ENCODE measurements at regions not wholly inside any gene's neighbourhood (a gene's known extent, or its start where the extent isn't known, plus 50 kb on each side); places are given as distances from the start of the nearest gene placed in this dataset.
"Not testable (repeated sequence)": the region's sequence is repeated elsewhere in the genome, so short reads cannot be mapped to it uniquely, and the experiment has no call there.

DNA sequence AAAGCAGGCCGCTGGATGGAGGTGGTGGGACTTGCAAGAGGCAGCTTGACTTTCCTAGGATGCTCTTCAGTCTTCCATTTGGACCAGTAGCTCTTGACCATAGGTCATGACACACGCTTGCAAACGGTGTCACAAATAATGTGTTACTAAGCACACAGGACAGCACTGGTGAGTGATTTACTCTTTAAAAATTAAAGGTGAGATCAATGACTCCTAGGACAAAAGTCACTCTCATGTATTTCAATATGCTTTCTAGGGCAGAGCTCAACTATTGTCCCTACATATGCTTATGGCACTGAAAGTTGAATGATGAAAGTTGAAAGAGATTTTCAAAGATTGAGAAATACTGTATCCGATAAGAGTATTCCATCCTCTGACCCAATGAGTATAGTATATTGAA lies 496.7 kb downstream of the EBF1 start:
- DNase-seq: no peak

DNA sequence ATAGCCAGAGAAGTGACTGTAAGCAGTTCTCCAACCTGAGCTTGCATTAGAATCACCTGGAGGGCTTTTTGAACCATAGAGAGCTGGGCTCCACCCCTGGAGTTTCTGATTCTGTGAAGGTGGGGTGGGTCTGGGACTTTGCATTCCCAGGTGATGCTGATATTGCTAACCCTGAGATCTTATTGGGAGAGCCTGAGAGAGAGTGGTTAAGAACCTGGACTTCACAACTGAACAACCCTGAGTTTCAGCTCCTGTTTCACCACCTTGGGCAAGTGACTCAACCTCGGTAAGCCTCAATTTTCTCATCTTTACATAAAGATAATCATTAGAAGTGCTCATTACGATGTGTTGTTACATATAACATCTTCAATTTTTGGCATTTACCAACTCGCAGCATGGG lies 498.6 kb downstream of the EBF1 start:
- no peak for DNase-seq

DNA sequence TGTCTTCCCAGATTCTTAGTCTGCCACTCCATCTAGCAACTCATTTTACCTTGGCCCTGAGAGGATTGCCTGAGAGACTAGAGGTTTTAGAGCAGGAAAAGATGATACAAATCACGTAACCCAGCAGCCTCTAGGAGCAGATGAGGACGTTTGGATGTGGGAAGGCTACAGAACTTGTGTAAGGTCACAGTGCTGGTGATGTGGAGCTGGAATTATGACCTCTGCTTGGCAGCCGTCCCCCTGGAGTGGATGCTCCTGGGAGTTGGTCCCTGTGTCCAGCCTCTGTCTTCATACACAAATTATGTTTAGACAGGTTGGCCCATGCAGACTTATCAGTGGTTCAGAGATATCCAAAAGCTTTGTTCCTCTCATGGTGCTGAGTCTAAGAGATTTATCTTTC lies 499.0 kb downstream of the EBF1 start:
- no peak for DNase-seq

DNA sequence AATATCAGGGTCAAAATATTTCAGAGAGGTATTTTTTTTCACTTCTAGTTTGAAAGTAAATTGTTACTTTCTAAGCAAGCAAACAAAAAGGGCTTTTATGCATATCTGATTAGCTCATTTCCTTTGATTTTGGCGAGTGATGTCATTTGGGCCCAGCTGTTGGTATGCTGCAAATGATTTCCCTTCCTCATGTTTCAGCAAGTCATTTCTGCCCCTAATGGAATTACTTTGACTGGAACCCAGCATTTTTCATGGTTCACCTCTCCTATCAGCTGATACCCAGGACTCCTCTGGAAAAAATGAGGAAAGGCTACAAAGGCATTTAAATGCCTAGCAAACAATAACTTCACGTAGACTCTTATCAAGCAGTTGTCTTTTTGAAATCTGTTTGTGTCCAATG lies 500.6 kb downstream of the EBF1 start:
- no peak for DNase-seq

DNA sequence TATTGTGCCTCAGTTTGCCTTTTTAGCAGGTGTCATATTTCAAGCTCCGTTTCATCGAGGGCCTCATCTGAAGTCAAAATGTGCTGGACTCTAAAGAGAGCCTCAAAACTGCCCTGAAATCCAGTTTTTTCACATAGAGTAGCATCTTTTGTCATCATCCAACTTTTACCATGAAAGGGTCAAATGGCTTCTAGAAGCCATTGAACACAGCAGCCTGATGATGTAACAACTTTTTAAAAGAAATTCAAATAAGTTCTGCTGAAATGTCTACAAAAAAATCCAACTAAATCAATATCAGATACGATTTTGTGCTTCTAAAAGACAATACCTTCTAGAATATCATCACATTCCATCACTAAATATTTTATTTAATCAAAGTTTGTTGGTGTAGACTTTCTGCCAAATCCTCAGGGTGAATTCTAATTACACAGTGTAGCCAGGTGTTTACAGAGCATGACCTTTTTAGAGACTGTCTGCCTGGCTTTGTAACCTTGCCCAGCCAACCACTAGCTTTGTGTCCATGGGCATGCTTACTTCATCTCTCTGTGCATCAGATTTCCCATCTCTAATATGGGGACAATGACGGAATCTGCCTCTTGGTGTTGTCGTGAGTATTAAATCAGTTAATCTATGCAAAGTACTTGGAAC lies 505.0 kb downstream of the EBF1 start:
- DNase-seq: no peak

DNA sequence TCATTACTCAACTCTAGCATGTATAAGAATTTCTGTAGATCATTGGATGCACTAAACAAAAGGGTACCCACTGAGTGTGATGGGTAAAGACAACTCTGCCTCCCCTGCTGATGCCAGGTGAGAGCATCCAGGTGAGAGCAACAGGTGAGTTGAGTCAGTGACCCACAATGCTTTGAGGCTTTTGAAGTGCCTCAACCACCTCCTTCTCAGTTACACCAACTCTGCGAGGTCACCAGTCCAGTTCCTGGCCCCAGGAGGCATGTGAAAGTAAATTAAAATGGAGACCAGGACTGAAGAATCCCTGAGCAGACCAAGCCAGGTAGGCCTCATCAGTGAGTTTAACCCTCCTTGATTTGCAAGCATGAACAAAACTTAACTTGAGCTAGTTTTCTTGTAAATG lies 505.8 kb downstream of the EBF1 start:
- no peak for DNase-seq

DNA sequence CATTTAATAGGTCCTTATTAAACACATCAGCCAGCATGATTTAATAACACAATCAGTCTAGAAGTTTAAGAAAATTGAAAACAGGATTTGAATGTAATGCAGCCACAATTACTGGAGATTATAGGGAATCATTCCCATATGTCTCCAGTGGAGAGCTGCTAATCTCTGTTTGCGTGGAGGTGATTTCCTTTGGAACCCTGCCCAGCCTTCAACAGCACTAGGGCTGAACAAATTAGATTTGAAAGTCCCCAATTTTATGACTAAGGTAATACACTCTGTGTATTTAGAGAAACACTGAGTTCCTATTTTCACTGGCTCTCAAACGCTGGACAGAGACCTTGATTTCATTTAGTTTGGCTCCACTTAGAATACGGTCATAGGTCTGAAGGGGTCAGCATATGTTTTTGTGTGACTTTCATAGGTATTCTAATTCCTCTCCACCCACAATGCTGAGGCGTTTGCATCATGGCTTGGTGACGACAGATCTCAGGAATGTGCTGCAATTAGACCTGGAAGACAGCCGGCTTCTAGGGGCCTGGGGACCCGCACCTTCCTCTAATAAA lies 508.3 kb downstream of the EBF1 start:
- DNase-seq: no peak

DNA sequence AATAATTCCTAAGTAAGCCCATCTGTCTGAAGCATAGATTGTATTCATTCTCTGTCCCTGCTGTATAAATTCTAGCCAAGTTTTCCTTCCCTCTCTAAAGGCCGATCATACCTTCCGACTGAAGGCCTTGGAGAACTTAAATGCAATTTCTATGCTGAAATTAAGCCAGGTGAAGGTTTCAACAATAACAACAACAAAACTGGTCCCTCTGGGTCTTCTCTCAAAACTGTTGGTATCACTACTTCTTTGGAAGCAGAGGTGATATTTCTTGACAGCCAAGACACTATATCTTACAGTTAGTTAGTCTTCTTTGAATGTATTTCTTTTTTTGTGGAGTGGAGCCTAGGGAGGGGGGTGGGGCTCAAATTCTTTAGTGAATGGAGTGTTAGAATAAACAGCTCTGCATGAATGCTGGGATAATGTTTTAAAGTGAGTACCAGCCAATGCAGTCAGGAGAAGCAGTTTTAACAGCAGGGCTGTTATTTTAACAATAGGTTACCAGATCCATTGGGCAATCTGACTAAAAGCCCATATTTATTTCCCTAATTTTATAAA lies 508.9 kb downstream of the EBF1 start:
- DNase-seq: no peak

DNA sequence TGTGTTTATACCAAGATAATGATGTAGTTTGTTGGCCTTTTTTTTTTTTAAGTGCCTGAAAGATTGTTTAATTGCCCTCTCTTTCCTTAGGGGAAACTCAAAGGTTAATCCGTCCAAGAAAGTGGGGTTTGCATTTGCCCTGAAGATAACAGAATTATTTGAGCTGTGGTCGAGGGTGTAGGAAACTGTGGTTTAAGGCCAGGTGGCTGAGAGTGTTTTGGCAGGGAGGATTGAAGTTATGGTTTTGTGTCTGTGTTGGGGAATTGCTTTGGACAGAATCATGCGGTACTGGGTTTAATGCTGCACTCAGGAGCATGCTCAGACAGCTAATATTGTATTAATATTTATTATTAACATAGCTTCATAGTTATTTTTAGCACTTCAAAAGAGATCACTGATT lies 509.8 kb downstream of the EBF1 start:
- no peak for DNase-seq

DNA sequence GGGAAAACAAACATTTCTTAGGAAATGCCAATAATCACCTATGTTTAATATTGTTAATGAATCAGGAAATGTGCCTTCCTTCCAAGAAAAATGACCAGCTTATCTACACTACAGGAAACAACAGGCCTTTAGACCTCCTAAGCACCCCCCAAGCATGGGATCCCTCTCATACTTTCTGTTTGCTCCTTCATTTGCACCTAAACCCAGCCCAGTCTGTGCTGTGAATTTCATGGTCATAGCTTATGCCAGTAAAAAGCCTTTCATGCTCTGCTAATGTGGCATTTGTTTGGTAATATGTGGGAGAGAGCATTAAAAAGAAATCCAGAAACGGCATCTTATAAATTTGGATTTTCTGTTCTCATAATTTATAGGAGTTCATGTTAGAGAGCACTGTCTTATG lies 511.1 kb downstream of the EBF1 start:
- DNase-seq: no peak

DNA sequence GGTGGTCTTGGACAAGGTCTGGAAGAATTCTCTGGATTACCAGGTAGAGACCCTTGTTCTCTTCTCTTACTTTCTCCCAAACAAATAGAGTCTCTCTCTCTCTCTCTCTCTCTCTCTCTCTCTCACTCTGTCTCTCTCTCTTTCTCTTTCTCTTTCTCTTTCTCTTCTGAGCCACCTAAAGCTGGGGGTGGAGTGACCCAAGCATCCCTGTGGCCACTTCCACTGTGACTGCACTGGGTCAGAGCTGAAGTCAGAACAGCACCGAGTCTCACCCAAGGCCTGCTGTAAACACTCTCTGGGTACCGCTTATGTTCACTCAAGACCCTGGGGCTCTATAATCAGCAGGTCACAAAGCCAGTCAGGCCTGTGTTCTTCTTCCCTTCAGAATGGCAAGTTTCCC lies 513.7 kb downstream of the EBF1 start:
- no peak for DNase-seq

DNA sequence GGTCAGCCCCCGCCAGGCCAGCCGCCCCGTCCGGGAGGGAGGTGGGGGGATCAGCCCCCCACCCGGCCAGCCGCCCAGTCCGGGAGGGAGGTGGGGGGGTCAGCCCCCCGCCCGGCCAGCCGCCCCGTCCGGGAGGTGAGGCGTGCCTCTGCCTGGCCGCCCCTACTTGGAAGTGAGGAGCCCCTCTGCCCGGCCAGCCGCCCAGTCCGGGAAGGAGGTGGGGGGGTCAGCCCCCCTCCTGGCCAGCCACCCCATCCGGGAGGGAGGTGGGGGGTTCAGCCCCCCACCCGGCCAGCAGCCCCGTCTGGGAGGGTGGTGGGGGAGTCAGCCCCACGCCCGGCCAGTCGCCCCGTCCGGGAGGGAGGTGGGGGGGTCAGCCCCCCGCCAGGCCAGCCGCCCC lies 517.0 kb downstream of the EBF1 start:
- not testable (repeated sequence) for DNase-seq

DNA sequence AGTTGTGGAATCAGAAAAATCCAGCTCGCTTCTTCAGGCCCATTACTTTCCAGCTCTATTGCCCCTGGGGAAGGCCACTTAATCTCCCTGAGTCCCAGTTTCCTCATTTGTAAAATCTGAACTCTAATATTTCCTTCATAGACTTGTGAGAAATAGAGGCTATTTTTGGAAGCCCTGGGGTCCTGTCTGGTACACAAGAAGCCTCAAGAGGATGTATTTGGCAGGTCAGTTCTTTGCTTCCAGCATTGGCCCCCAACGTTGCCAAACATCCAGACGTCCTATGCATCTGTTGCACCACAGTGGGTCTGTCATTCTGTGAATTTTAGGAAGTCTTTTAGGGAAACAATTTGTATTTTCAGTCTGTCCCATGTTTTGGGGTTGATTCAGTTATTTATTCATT lies 525.9 kb downstream of the EBF1 start:
- DNase-seq: no peak

DNA sequence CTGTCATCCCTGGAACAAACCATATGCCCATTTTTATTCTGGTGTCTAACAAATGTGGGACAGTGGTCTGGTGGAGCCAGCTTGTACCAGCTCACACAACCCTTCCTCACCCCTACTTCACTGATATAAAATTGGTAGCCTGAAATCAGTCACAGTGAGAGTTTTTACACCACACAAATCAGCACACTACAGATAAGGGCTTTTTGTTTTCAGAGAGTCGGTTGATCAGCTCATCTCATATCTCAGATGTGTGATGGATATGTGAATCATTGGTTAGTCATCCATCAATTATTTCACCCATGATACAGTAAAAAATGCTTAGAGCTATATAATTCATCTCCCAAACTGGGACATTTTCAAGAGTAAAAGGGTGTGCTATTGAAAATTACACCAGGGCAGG lies 529.2 kb downstream of the EBF1 start:
- DNase-seq: no peak

DNA sequence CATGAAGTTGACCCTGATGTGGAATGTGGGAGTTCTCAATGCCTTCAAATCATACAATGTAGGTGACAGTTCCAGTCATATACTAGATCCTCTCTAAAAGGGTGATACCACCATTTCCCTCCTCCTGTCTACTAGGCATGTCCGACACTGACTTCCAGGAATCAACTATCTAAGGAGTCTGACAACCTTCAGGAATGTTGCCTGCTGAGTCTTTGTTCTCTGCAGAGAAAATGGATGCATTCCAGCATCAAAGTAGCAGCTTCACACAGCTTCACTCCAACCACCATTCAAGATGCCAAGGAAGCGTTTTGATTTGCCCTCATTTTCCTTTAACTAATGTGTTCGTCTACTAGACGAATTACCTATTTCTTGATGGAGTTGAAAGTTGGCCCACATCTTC lies 530.2 kb downstream of the EBF1 start:
- DNase-seq: no peak

DNA sequence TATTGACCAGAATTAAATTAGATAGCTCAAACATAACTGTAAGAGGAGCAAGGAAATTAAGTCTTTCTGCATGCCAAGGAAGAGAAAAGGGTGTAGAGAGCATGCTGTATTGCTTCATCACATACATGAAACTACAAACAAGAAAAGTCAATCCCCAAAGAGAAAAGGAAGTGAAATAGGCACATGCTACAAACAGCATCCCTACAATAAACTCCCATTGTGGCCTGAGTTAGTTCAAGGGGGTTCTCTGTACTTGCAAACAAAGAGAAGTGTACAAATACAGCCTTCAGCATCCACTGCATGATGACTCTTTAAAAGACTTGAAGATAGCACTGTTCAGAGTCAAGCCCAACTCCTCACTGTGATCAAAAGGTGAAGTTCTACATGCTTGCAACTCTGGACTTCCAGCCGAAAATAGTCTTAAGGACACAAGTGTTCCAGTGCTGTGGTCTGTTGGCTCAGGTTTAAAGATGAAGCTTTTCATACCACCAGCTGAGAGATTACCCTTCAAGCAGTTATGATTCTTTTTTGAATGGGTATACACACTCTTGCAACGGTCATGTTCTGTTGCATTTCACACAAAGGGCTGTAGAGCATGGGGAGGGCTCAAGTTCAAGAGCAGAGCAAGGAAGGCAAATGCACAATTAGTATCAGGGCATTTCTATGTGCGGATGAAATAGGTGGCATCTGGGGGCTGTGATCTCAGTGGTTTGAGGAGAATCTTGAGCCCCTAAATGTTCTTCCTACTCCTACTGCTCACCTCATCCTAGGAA lies 534.5 kb downstream of the EBF1 start:
- no peak for DNase-seq

DNA sequence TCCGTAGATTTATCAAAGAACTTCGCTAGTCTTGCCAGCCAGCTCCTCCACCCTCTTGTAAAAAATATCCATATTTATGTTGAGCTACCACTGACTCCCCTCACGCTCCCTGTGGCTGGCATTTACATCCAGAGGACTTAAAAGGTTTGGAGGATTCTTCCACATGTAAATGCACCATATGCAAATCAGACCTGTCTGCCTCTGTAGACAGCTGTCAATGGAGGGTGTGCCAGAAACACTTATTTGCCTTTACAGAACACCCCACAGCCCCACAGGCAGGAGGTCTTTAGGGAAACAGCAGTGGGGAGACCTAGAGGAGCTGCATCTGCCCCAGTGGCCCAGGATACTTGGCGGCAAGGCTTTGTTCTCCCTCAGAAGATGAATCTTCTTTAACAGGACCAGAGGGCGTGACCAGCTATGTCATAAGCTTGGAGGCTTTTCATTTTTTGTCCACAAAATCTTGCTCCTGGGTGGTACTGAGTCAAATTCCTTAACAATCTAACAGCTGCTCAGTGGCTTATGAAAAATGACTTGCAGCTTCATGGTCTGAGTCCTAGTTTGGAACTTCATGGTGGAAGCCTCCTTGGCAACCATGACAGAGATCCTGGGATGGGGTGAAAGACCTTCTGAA lies 535.8 kb downstream of the EBF1 start:
- no peak for DNase-seq

DNA sequence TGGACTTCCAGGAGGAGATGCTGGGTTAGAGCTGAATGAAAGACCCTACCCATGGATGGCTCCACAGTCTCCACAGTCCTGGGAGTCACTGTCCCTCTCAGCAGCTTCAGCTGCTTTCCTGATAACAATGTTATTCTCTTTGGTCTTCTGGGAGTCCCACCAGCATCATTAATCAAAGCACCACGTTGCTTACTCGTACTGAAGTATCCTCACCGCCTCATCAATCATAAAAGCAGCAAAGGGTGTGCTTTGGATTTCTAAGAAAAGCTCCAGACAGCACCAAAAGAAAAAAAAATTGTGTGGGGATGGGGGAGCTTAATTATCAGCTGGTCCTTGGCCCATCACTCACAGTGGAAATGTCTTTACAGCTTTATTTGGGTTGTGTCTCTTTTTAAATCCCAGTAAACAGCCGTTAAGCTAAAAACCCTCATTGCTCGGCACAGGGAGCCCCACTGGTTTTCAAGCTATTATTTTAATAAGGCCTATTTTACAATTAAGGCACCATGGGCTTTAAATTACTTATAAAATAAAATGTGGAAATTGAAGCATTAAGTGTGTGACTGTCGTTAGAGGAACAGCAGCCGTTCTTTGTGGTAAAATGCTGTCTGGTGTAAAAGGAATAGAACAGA lies 538.0 kb downstream of the EBF1 start:
- DNase-seq: no peak

DNA sequence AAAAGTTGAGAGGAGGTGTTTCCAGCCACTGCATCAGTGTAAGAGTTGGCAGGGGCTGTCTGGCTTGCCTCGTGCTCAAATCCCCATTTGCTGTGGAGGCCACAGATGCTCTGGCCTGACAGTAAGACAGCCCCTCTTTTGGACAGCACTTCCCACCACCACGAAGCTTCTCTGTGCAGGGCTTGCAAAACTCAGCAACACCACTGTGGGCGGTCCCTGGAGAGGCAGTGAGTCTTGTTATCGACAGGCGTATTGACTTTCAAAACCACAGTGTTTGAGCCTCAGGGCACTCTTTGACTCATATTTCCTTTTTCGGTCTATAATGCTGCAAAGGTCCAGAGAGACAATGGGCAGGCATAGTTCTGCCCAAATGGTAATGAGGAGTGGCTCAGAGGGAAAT lies 539.5 kb downstream of the EBF1 start:
- DNase-seq: peak; percentile 21

DNA sequence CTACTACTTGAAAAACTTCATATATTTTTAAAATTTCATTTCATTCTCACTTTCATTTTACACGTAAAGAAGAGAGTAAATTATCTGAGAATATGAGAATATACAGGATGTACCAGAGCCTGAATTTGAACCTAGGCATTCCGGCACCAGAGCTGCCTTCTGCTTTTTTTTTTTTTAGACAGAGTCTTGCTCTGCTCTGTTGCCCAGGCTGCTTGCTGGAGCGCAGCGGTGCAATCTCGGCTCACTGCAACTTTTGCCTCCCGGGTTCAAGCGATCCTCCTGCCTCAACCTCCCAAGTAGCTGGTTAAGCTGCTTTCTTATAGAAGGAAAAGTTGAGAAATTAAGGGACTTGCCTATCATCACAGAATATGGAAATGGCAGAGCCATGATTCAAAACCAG lies 540.1 kb downstream of the EBF1 start:
- DNase-seq: no peak

DNA sequence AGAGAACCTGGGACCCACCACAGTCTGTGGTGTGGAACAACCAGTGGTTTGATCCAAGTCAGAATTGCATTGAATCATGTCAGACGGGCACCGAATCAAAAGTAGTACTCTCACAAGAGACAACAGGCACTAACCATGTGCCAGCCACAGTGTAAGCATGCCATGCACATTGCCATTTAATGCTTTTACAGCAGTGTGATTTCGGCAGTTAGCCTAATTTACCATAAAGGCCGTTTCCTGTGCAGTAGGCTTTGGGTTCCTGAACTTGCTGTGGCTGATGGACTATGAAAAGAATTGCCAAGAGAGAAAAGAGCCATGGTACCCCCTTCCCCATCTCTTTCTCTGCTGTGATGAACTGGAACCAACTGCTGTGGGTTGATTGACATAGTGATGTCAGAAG lies 540.6 kb downstream of the EBF1 start:
- no peak for DNase-seq

DNA sequence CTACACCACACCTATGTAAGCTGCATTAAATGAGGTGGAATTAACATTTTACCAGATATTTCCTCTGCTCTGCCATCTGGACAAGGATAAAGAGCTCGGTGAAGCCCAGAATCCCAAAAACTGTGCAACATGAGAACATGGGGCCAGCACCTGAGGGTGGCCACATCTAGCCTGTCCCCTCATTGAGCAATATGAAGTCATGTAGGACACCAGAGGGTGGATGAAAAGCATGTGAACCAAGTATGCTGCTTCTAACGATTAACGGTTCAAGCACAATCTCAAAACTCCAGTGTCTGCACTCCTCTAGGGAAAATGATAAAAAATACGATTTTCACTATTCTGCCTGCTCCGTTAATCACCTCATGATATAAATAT lies 545.8 kb downstream of the EBF1 start:
- DNase-seq: no peak

DNA sequence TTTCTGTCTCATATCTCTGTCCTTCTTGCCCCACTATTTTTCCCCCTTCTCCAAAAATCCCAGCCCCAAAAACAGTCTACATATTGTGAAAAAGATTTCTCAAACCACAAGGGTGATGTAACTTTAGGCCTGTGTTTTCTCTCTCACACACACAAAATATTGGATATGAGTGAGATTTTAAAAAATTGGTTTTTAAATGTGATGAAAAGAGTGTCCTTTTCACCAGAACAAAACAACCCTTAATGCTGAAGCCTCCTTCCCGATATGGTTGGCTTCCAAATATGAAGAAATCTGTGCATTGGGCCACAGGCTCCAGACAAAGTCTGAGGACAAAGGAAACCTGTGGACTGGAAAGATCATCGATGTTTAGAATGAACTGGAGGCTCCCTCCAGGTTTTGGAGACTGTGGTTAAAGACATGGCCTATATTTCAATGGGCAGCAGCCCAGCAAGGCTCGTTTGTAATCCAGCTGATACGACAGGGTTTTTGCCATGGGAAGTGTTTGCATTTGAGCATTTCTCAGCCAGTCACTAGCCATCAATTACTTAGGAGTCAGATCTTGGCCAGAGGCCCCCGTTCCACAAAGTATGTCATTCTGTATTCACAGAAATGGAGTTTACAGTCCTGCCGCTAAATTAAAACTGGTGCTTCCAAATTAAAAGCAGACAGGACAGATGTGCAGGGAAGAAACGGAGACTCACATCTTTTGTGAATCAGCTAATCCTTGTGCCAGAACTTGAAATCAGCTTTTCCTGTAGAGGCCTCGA lies 546.3 kb downstream of the EBF1 start:
- no peak for DNase-seq

All from activated CD4-positive, alpha-beta T cell treated with anti-CD3 and anti-CD28 coated beads, Interleukin-2, Interleukin-6, amounts not matched to agents 100 ng/mL and 50 ng/mL, durations not matched to agents 16 hours and 8 hours (primary cell).